Keratinocyte (primary cell): ENCODE measurements at regions not wholly inside any gene's neighbourhood (a gene's known extent, or its start where the extent isn't known, plus 50 kb on each side); places are given as distances from the start of the nearest gene placed in this dataset.

ENCODE experiments used
- DNase-seq: peaks from one replicate; pipeline ENCODE4 v3.0.0-alpha.2; 2011; ENCODE audit warnings: low read depth, missing footprints, low spot score
- FAIRE-seq: peaks from 2 replicates; lab custom pipeline; 2011; peaks lifted over from hg19 to GRCh38; lab: Jason Lieb, UNC
- H2AFZ ChIP-seq: 2 replicates; pipeline ENCODE4 v1.6.0; 2012; ENCODE audit warnings: low read length, control low read depth, inconsistent platforms; ENCODE audit not compliant: control insufficient read depth
- H3K27ac ChIP-seq: 2 replicates; pipeline ENCODE4 v1.5.1; 2011; ENCODE audit warnings: low read length; ENCODE audit not compliant: control insufficient read depth, insufficient read depth
- H3K27me3 ChIP-seq: 3 replicates; pipeline ENCODE4 v1.6.0; 2011; ENCODE audit warnings: low read length; ENCODE audit not compliant: control insufficient read depth, insufficient read depth; ENCODE audit errors: extremely low read depth
- H3K36me3 ChIP-seq, 2 experiments: 2 replicates in 1 of 2; 3 replicates in 1 of 2; pipeline ENCODE4 v1.5.1; 2011; ENCODE audit warnings: low read length in 2 of 2, mild to moderate bottlenecking in 1 of 2; ENCODE audit not compliant: control insufficient read depth in 2 of 2, insufficient read depth in 2 of 2; ENCODE audit errors: extremely low read depth in 1 of 2
- H3K4me1 ChIP-seq: 3 replicates; pipeline ENCODE4 v1.5.1; 2011; ENCODE audit warnings: low read length; ENCODE audit not compliant: control insufficient read depth, insufficient read depth; ENCODE audit errors: extremely low read depth
- H3K4me2 ChIP-seq: 3 replicates; pipeline ENCODE4 v1.6.0; 2011; ENCODE audit warnings: low read depth, low read length; ENCODE audit not compliant: control insufficient read depth, insufficient read depth; ENCODE audit errors: extremely low read depth
- H3K4me3 ChIP-seq, 3 experiments: fragments of 200-600 bp in 1 of 3; sonication (generic) in 1 of 3; 2 replicates in 2 of 3; 3 replicates in 1 of 3; pipeline ENCODE4 v1.5.1; 2011 to 2016; ENCODE audit warnings: low read length in 3 of 3, mild to moderate bottlenecking in 3 of 3, control low read depth in 2 of 3, inconsistent platforms in 1 of 3, low read depth in 1 of 3, mixed read lengths in 1 of 3, mixed run types in 1 of 3, moderate library complexity in 1 of 3; ENCODE audit not compliant: control insufficient read depth in 2 of 3, insufficient read depth in 2 of 3; ENCODE audit errors: extremely low read depth in 1 of 3
- H3K79me2 ChIP-seq: 2 replicates; pipeline ENCODE4 v1.6.0; 2012; ENCODE audit warnings: low read length; ENCODE audit not compliant: control insufficient read depth, insufficient read depth
- H3K9ac ChIP-seq: 3 replicates; pipeline ENCODE4 v1.6.0; 2011; ENCODE audit warnings: low read length; ENCODE audit not compliant: control insufficient read depth, insufficient read depth; ENCODE audit errors: extremely low read depth
- H3K9me1 ChIP-seq: 3 replicates; pipeline ENCODE4 v1.6.0; 2011; ENCODE audit warnings: low read length; ENCODE audit not compliant: control insufficient read depth, insufficient read depth; ENCODE audit errors: extremely low read depth
- H3K9me3 ChIP-seq: 2 replicates; pipeline ENCODE4 v1.5.1; 2012; ENCODE audit warnings: low read depth, low read length; ENCODE audit not compliant: control insufficient read depth
- H4K20me1 ChIP-seq: 3 replicates; pipeline ENCODE4 v1.6.0; 2011; ENCODE audit warnings: low read length; ENCODE audit not compliant: control insufficient read depth, insufficient read depth; ENCODE audit errors: extremely low read depth
- CTCF ChIP-seq, 3 experiments: IDR thresholded peaks in 1 of 3; conservative IDR thresholded peaks in 1 of 3; optimal IDR thresholded peaks in 1 of 3; 2 replicates in 2 of 3; 3 replicates in 1 of 3; pipeline versions ENCODE3 to v1.5.1; 2011; ENCODE audit warnings: low read length in 3 of 3, mild to moderate bottlenecking in 3 of 3, moderate library complexity in 2 of 3, control low read depth in 1 of 3, inconsistent platforms in 1 of 3; ENCODE audit not compliant: insufficient read depth in 2 of 3; ENCODE audit errors: extremely low read depth in 1 of 3
- EZH2 ChIP-seq: IDR thresholded peaks from one replicate; pipeline ENCODE4 v1.6.1; 2012; ENCODE audit warnings: inconsistent platforms, mild to moderate bottlenecking, low read length, moderate library complexity
- dilution Hi-C: fragments of 300-500 bp; cut with MboI; formaldehyde crosslinking; loops from one replicate; pipeline ENCODE4 v1.7.0; 2020; ENCODE audit warnings: low sequenced_read_pairs; ENCODE audit not compliant: extremely low pct_ligation_motif_present

- no peak overlapping the region for H3K4me2 ChIP-seq
- dilution Hi-C loops, result no loop called here
Measured at GRCh38 chr4:127212701-127213100, 420.1 kb upstream of the INTU start.

GRCh38 chr4:127214016-127214415 is 418.7 kb upstream of the INTU start:
- no peak overlapping the region for H3K9ac ChIP-seq
- TF ChIP-seq EZH2 (no peak), CTCF (optimal IDR thresholded peaks at IDR 0.05 in 1 of 3, IDR thresholded peaks at IDR 0.05 in 1 of 3, conservative IDR thresholded peaks at IDR 0.05 in 1 of 3; ENCODE audit: extremely low read depth in 1 of 3, insufficient read depth in 2 of 3, low read length in 3 of 3) (no peak)
- H3K27ac ChIP-seq, result no peak overlapping the region
- dilution Hi-C loops, result no loop called here
- no peaks in the 10 kb centered on the region for H3K9me1 ChIP-seq
- no peaks in the 10 kb centered on the region for H4K20me1 ChIP-seq
- H3K27me3 ChIP-seq, result no peaks in the 10 kb centered on the region
- no peak overlapping the region for H2AFZ ChIP-seq
- no peaks in the 10 kb centered on the region for H3K9me3 ChIP-seq
- H3K4me3 ChIP-seq, result no peak overlapping the region
- FAIRE-seq (no peak), DNase-seq (no peak)
- H3K36me3 ChIP-seq, result no peaks in the 10 kb centered on the region
- no peaks in the 10 kb centered on the region for H3K4me1 ChIP-seq
- no peak overlapping the region for H3K4me2 ChIP-seq
- H3K79me2 ChIP-seq, result no peaks in the 10 kb centered on the region

More at GRCh38 chr4:127212701-127213100, 420.1 kb upstream of the INTU start:
- Histone ChIP-seq H3K4me1 (no peaks in the 10 kb centered on the region), H3K4me3 (no peak overlapping the region), H3K9ac (no peak overlapping the region), H3K9me1 (no peaks in the 10 kb centered on the region), H3K27ac (no peak overlapping the region), H3K9me3 (no peaks in the 10 kb centered on the region), H4K20me1 (no peaks in the 10 kb centered on the region), H2AFZ (no peak overlapping the region), H3K27me3 (no peaks in the 10 kb centered on the region), H3K36me3 (no peaks in the 10 kb centered on the region), H3K79me2 (no peaks in the 10 kb centered on the region)
- DNase-seq, result no peak
- FAIRE-seq, result no peak
- TF ChIP-seq CTCF (optimal IDR thresholded peaks at IDR 0.05 in 1 of 3, IDR thresholded peaks at IDR 0.05 in 1 of 3, conservative IDR thresholded peaks at IDR 0.05 in 1 of 3; ENCODE audit: extremely low read depth in 1 of 3, insufficient read depth in 2 of 3, low read length in 3 of 3) (no peak), EZH2 (no peak)
